HepG2 (cell line): ENCODE measurements at regions not wholly inside any gene's neighbourhood (a gene's known extent, or its start where the extent isn't known, plus 50 kb on each side); places are given as distances from the start of the nearest gene placed in this dataset.

Source experiments
- ATAC-seq: fragments of 200-7000 bp; cut with Tn5 transposase; 3 replicates; pipeline ENCODE4 v1.9.1; 2020; ENCODE audit warnings: mild to moderate bottlenecking, moderate library complexity
- BruUV-seq: library from RNA; stranded (reverse); fragments of 400-500 nt; replicated peaks from 2 replicates; lab custom pipeline; 2021; lab: Mats Ljungman, UMichigan
- CTCF ChIA-PET: fragments of 300-600 bp; formaldehyde crosslinking; extraction: SDS; loops from one replicate; lab custom pipeline; 2021; ENCODE audit warnings: low total read pairs, inconsistent platforms, low intra/inter-chr PET ratio; lab: Yijun Ruan, JAX
- POLR2A ChIA-PET: fragments of 350-600 bp; sonication (Branson Sonifier 250); formaldehyde crosslinking; loops from one replicate; lab custom pipeline; 2020; ENCODE audit warnings: antibody characterized with exemption, inconsistent platforms; lab: Yijun Ruan, JAX
- DNase-seq: peaks from one replicate; pipeline ENCODE4 v3.0.0-alpha.2; 2015; ENCODE audit warnings: low spot score
- FAIRE-seq: peaks from 3 replicates; lab custom pipeline; 2011; peaks lifted over from hg19 to GRCh38; lab: Jason Lieb, UNC
- H2AFZ ChIP-seq: one replicate; pipeline ENCODE4 v1.6.1; 2011; ENCODE audit warnings: low read length, inconsistent platforms
- H3K27ac ChIP-seq: fragments of 300-600 bp; 3 replicates; pipeline ENCODE4 v1.8.0; 2011; ENCODE audit warnings: mixed run types, mild to moderate bottlenecking, mixed read lengths, low read length, inconsistent platforms; ENCODE audit not compliant: insufficient read depth; ENCODE audit errors: extremely low read length
- H3K27me3 ChIP-seq, 2 experiments: fragments of 200-600 bp in 1 of 2; 2 replicates in 1 of 2; 3 replicates in 1 of 2; pipeline versions ENCODE4 v1.6.0 to v1.8.0; 2011; ENCODE audit warnings: low read length in 2 of 2, mild to moderate bottlenecking in 2 of 2, moderate library complexity in 2 of 2, inconsistent platforms in 1 of 2; ENCODE audit not compliant: insufficient read depth in 2 of 2, control insufficient read depth in 1 of 2
- H3K36me3 ChIP-seq, 2 experiments: fragments of 200-600 bp in 1 of 2; replicated peaks in 1 of 2; 2 replicates in 1 of 2; 3 replicates in 1 of 2; pipeline versions ENCODE4 v1.5.1 to v1.8.0; 2011; ENCODE audit warnings: low read length in 2 of 2, inconsistent platforms in 1 of 2; ENCODE audit not compliant: insufficient read depth in 2 of 2, control insufficient read depth in 1 of 2
- H3K4me1 ChIP-seq: 2 replicates; pipeline ENCODE4 v1.5.1; 2012; ENCODE audit warnings: low read length, inconsistent platforms; ENCODE audit not compliant: insufficient read depth
- H3K4me2 ChIP-seq: 2 replicates; pipeline ENCODE4 v1.6.0; 2011; ENCODE audit warnings: low read depth, low read length, inconsistent platforms
- H3K4me3 ChIP-seq, 3 experiments: fragments of 200-600 bp in 1 of 3; sonication (generic), shearing (Covaris generic) in 1 of 3; replicated peaks in 1 of 3; 2 replicates each; pipeline ENCODE4 v1.5.1; 2011 to 2016; ENCODE audit warnings: low read length in 3 of 3, inconsistent platforms in 2 of 3, low read depth in 2 of 3, mild to moderate bottlenecking in 2 of 3, control low read depth in 1 of 3, mixed read lengths in 1 of 3; ENCODE audit not compliant: insufficient read depth in 1 of 3
- H3K79me2 ChIP-seq: one replicate; pipeline ENCODE4 v1.6.1; 2011; ENCODE audit warnings: low read length, inconsistent platforms; ENCODE audit not compliant: insufficient read depth
- H3K9ac ChIP-seq: 2 replicates; pipeline ENCODE4 v1.6.0; 2011; ENCODE audit warnings: mild to moderate bottlenecking, low read depth, low read length, inconsistent platforms; ENCODE audit not compliant: insufficient read depth
- H3K9me3 ChIP-seq: 2 replicates; pipeline ENCODE4 v1.5.1; 2012; ENCODE audit warnings: mild to moderate bottlenecking, low read length
- H4K20me1 ChIP-seq: 2 replicates; pipeline ENCODE4 v1.6.0; 2011; ENCODE audit warnings: inconsistent platforms, mild to moderate bottlenecking, low read length, moderate library complexity; ENCODE audit not compliant: insufficient read depth
- ARID2 ChIP-seq: sonication (generic); formaldehyde crosslinking; IDR thresholded peaks from 2 replicates; pipeline ENCODE4 v1.8.1; 2022; ENCODE audit warnings: mild to moderate bottlenecking, missing genetic modification reagents, borderline replicate concordance
- BRD4 ChIP-seq: sonication (generic); formaldehyde crosslinking; IDR thresholded peaks from 2 replicates; pipeline ENCODE4 v1.4.0; 2020; ENCODE audit warnings: missing genetic modification reagents
- CHD2 ChIP-seq: IDR thresholded peaks from 2 replicates; pipeline ENCODE4 v1.6.1; 2011; ENCODE audit warnings: low read depth, low read length, improper control_type of control experiment
- FOXM1 ChIP-seq: sonication (generic); formaldehyde crosslinking; IDR thresholded peaks from 2 replicates; pipeline ENCODE4 v1.5.0; 2020; ENCODE audit warnings: missing genetic modification reagents
- NAIF1 ChIP-seq: sonication (generic); formaldehyde crosslinking; IDR thresholded peaks from 2 replicates; pipeline ENCODE4 v1.5.0; 2020; ENCODE audit warnings: mild to moderate bottlenecking, missing genetic modification reagents, borderline replicate concordance
- NFIB ChIP-seq: sonication (generic); formaldehyde crosslinking; IDR thresholded peaks from 2 replicates; pipeline ENCODE4 v1.9.0; 2021; ENCODE audit warnings: missing genetic modification reagents, mild to moderate bottlenecking, borderline replicate concordance
- PRMT3 ChIP-seq: sonication (generic); formaldehyde crosslinking; IDR thresholded peaks from 2 replicates; pipeline ENCODE4 v1.8.1; 2022; ENCODE audit warnings: low read depth, mild to moderate bottlenecking, moderate library complexity, missing genetic modification reagents, borderline replicate concordance
- ZBTB3 ChIP-seq: sonication (generic); formaldehyde crosslinking; IDR thresholded peaks from 2 replicates; pipeline ENCODE4 v1.4.0; 2020; ENCODE audit warnings: low read depth, mild to moderate bottlenecking, moderate library complexity, missing genetic modification reagents, borderline replicate concordance
- ZBTB7A ChIP-seq: sonication (generic); formaldehyde crosslinking; IDR thresholded peaks from 2 replicates; pipeline ENCODE4 v1.8.0; 2022; ENCODE audit warnings: mild to moderate bottlenecking, missing genetic modification reagents
- ZNF44 ChIP-seq: sonication (generic); formaldehyde crosslinking; IDR thresholded peaks from 2 replicates; pipeline ENCODE4 v1.5.1; 2020; ENCODE audit warnings: mild to moderate bottlenecking, missing genetic modification reagents
- ZNF660 ChIP-seq: sonication (generic); formaldehyde crosslinking; IDR thresholded peaks from 2 replicates; pipeline ENCODE4 v1.5.1; 2020; ENCODE audit warnings: mild to moderate bottlenecking, low read depth, missing genetic modification reagents, borderline replicate concordance
- WGBS: methylation state at CpG from one replicate; pipeline ENCODE4 v1.1.6; 2017; ENCODE audit warnings: low lambda C conversion rate; 5-methylcytosine and 5-hydroxymethylcytosine counted together
- in situ Hi-C: cut with HindIII; loops from 2 replicates; pipeline ENCODE4 v1.10.0; 2017; ENCODE audit warnings: low pct_unique_long_range_greater_than_20kb; ENCODE audit not compliant: extremely low pct_ligation_motif_present
- intact Hi-C: fragments of 100-400 bp; cut with micrococcal nuclease; formaldehyde crosslinking; loops from one replicate; pipeline ENCODE4 v1.10.0; 2022; ENCODE audit not compliant: unreplicated experiment
- TF ChIP-seq, protein P1 (sequence below): sonication (generic); formaldehyde crosslinking; IDR thresholded peaks from 2 replicates; pipeline ENCODE4 v1.8.1; 2022; ENCODE audit warnings: low read depth, mild to moderate bottlenecking, missing genetic modification reagents
- TF ChIP-seq, protein P2 (sequence below): sonication (generic); formaldehyde crosslinking; IDR thresholded peaks from 2 replicates; pipeline ENCODE4 v1.4.0; 2020; ENCODE audit warnings: missing genetic modification reagents

DNA sequence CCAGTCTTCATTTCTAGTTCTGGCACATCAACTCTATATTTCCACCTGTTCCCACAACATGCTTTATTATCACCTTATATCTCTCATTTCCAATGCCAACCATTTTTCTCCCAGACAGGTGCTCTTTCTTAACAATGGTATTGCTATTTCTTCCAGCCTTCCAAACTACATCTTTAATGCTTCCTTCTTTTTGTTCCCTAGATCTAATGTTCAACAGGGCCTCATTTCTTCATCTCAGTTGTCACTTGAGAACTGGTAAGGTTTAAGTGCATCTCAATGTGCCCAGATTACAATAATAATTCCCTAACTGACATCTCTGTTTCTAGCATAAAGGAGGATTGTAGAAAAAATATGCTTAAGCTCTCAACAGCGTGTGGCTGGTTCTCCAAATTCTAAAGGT is 272.6 kb downstream of the COX7C start:
- no peak overlapping the region for H3K9ac ChIP-seq
- 3% methylated on average over 1 of the region's 1 CpG for WGBS
- no peaks in the 10 kb centered on the region for H3K27me3 ChIP-seq
- intact Hi-C loops (no loop called here), in situ Hi-C loops (no loop called here)
- H3K4me3 ChIP-seq: no peak overlapping the region
- POLR2A ChIA-PET: no interaction called here
- no peaks in the 10 kb centered on the region for H3K36me3 ChIP-seq
- no peaks in the 10 kb centered on the region for H3K9me3 ChIP-seq
- no peaks in the 10 kb centered on the region for H3K79me2 ChIP-seq
- no peak for TF ChIP-seq ZBTB7A
- no peak for TF ChIP-seq ZNF44 (CRISPR knock-in tag)
- no peak for TF ChIP-seq NAIF1 (CRISPR knock-in tag)
- no peak for TF ChIP-seq PRMT3 (CRISPR knock-in tag)
- no peak for TF ChIP-seq ARID2 (CRISPR knock-in tag)
- TF ChIP-seq ZNF660: no peak
- TF ChIP-seq NFIB (CRISPR knock-in tag): no peak
- TF ChIP-seq CHD2: no peak
- TF ChIP-seq BRD4 (CRISPR knock-in tag): no peak
- no peak for TF ChIP-seq FOXM1 (CRISPR knock-in tag)
- TF ChIP-seq, protein P1, sequence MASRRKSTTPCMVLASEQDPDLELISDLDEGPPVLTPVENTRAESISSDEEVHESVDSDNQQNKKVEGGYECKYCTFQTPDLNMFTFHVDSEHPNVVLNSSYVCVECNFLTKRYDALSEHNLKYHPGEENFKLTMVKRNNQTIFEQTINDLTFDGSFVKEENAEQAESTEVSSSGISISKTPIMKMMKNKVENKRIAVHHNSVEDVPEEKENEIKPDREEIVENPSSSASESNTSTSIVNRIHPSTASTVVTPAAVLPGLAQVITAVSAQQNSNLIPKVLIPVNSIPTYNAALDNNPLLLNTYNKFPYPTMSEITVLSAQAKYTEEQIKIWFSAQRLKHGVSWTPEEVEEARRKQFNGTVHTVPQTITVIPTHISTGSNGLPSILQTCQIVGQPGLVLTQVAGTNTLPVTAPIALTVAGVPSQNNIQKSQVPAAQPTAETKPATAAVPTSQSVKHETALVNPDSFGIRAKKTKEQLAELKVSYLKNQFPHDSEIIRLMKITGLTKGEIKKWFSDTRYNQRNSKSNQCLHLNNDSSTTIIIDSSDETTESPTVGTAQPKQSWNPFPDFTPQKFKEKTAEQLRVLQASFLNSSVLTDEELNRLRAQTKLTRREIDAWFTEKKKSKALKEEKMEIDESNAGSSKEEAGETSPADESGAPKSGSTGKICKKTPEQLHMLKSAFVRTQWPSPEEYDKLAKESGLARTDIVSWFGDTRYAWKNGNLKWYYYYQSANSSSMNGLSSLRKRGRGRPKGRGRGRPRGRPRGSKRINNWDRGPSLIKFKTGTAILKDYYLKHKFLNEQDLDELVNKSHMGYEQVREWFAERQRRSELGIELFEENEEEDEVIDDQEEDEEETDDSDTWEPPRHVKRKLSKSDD (CRISPR knock-in tag): no peak
- no peak for TF ChIP-seq ZBTB3
- TF ChIP-seq, protein P2, sequence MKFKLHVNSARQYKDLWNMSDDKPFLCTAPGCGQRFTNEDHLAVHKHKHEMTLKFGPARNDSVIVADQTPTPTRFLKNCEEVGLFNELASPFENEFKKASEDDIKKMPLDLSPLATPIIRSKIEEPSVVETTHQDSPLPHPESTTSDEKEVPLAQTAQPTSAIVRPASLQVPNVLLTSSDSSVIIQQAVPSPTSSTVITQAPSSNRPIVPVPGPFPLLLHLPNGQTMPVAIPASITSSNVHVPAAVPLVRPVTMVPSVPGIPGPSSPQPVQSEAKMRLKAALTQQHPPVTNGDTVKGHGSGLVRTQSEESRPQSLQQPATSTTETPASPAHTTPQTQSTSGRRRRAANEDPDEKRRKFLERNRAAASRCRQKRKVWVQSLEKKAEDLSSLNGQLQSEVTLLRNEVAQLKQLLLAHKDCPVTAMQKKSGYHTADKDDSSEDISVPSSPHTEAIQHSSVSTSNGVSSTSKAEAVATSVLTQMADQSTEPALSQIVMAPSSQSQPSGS (CRISPR knock-in tag): no peak
- no peak overlapping the region for H2AFZ ChIP-seq
- CTCF ChIA-PET: no interaction called here
- FAIRE-seq (no peak), DNase-seq (no peak), ATAC-seq (no peak)
- H3K4me1 ChIP-seq: no peaks in the 10 kb centered on the region
- no peak overlapping the region for H3K4me2 ChIP-seq
- no peaks in the 10 kb centered on the region for H4K20me1 ChIP-seq
- no TSS peak for BruUV-seq
- no peak overlapping the region for H3K27ac ChIP-seq
